GM12878 (cell line): ENCODE measurements at regions not wholly inside any gene's neighbourhood (a gene's known extent, or its start where the extent isn't known, plus 50 kb on each side); places are given as distances from the start of the nearest gene placed in this dataset.

ENCODE experiments used
- ATAC-seq: fragments of 200-7000 bp; cut with Tn5 transposase; 3 replicates; pipeline ENCODE4 v1.9.1; 2020; ENCODE audit warnings: mild to moderate bottlenecking, moderate library complexity
- BruUV-seq: library from RNA; stranded (reverse); fragments of 400-500 nt; replicated peaks from 2 replicates; lab custom pipeline; 2021; lab: Mats Ljungman, UMichigan
- CTCF ChIA-PET: fragments of 300-600 bp; sonication (Branson Sonifier 250); formaldehyde crosslinking; extraction: SDS; loops from one replicate; lab custom pipeline; 2021; ENCODE audit warnings: inconsistent platforms; lab: Yijun Ruan, JAX
- POLR2A ChIA-PET: fragments of 350-600 bp; formaldehyde crosslinking; extraction: SDS; loops from one replicate; lab custom pipeline; 2021; ENCODE audit warnings: inconsistent platforms; lab: Charles Lee
- RAD21 ChIA-PET: fragments of 300-600 bp; sonication (Branson Sonifier 250); formaldehyde crosslinking; loops from one replicate; lab custom pipeline; 2023; ENCODE audit warnings: antibody characterized with exemption; ENCODE audit not compliant: unreplicated experiment; lab: Charles Lee
- SMC1A ChIA-PET: fragments of 300-600 bp; sonication (Branson Sonifier 250); formaldehyde crosslinking; loops from one replicate; lab custom pipeline; 2023; ENCODE audit not compliant: unreplicated experiment, uncharacterized antibody; lab: Charles Lee
- DNase-seq: peaks from one replicate; pipeline ENCODE4 v3.0.0-alpha.2; 2011; ENCODE audit warnings: low read depth, low spot score
- FAIRE-seq: peaks from 3 replicates; lab custom pipeline; 2011; peaks lifted over from hg19 to GRCh38; lab: Jason Lieb, UNC
- H2AFZ ChIP-seq: 2 replicates; pipeline ENCODE4 v1.6.0; 2011; ENCODE audit warnings: low read depth, low read length, control low read depth; ENCODE audit not compliant: control insufficient read depth
- H3K27ac ChIP-seq: 2 replicates; pipeline ENCODE4 v1.5.1; 2011; ENCODE audit warnings: control low read depth; ENCODE audit not compliant: control insufficient read depth, insufficient read depth
- H3K27me3 ChIP-seq, 2 experiments: replicated peaks in 1 of 2; 2 replicates each; pipeline versions ENCODE4 v1.6.0 to v1.6.1; 2011; ENCODE audit warnings: low read length in 1 of 2; ENCODE audit not compliant: control insufficient read depth in 2 of 2, insufficient read depth in 2 of 2
- H3K36me3 ChIP-seq, 2 experiments: 2 replicates each; pipeline ENCODE4 v1.5.1; 2011; ENCODE audit warnings: low read length in 1 of 2; ENCODE audit not compliant: control insufficient read depth in 2 of 2, insufficient read depth in 2 of 2
- H3K4me1 ChIP-seq: 2 replicates; pipeline ENCODE4 v1.6.1; 2011; ENCODE audit warnings: mild to moderate bottlenecking, low read length, moderate library complexity, mixed read lengths; ENCODE audit not compliant: control insufficient read depth, insufficient read depth
- H3K4me2 ChIP-seq: 2 replicates; pipeline ENCODE4 v1.6.0; 2011; ENCODE audit warnings: control low read depth; ENCODE audit not compliant: control insufficient read depth, insufficient read depth
- H3K4me3 ChIP-seq: fragments of 200-600 bp; sonication (generic); 2 replicates; pipeline ENCODE4 v1.5.1; 2016
- H3K79me2 ChIP-seq: 2 replicates; pipeline ENCODE4 v1.6.0; 2011; ENCODE audit warnings: low read length; ENCODE audit not compliant: control insufficient read depth, insufficient read depth
- H3K9ac ChIP-seq: 2 replicates; pipeline ENCODE4 v1.8.0; 2011; ENCODE audit warnings: low read length, control low read depth, mixed read lengths; ENCODE audit not compliant: control insufficient read depth, insufficient read depth
- H3K9me3 ChIP-seq: replicated peaks from 3 replicates; pipeline ENCODE4 v1.5.1; 2011; ENCODE audit warnings: mild to moderate bottlenecking, low read length; ENCODE audit not compliant: control insufficient read depth, insufficient read depth
- H4K20me1 ChIP-seq: 2 replicates; pipeline ENCODE4 v1.6.0; 2011; ENCODE audit not compliant: control insufficient read depth, insufficient read depth
- CBX5 ChIP-seq: sonication (generic); IDR thresholded peaks from 2 replicates; pipeline ENCODE4 v1.6.1; 2016; ENCODE audit warnings: low read depth, moderate library complexity, mild to moderate bottlenecking, inconsistent platforms
- FOXM1 ChIP-seq: IDR thresholded peaks from 2 replicates; pipeline ENCODE4 v1.6.1; 2012; ENCODE audit warnings: low read depth, mild to moderate bottlenecking, inconsistent platforms, low read length, moderate library complexity
- GATAD2B ChIP-seq: fragments of 450-650 bp; conservative IDR thresholded peaks from 2 replicates; pipeline ENCODE4 v1.6.1; 2017; ENCODE audit warnings: low read depth, mild to moderate bottlenecking, moderate library complexity
- IRF4 ChIP-seq: IDR thresholded peaks from 2 replicates; pipeline ENCODE4 v1.6.1; 2011; ENCODE audit warnings: low read depth, low read length
- IRF5 ChIP-seq: fragments of 450-650 bp; IDR thresholded peaks from 2 replicates; pipeline ENCODE4 v1.6.1; 2017; ENCODE audit warnings: borderline replicate concordance
- MXI1 ChIP-seq: fragments of 150-350 bp; IDR thresholded peaks from 2 replicates; pipeline ENCODE4 v1.6.1; 2011; ENCODE audit warnings: low read depth, mild to moderate bottlenecking, inconsistent platforms, low read length, improper control_type of control experiment
- ZBTB11 ChIP-seq: fragments of 450-650 bp; formaldehyde crosslinking; IDR thresholded peaks from 2 replicates; pipeline ENCODE4 v1.5.0; 2022; ENCODE audit warnings: mild to moderate bottlenecking, missing genetic modification characterization
- WGBS: methylation state at CpG from one replicate; pipeline ENCODE4 v1.1.6; 2016; ENCODE audit warnings: low lambda C conversion rate; ENCODE audit not compliant: insufficient replicate concordance, insufficient coverage; ENCODE audit errors: missing lambda C conversion rate; 5-methylcytosine and 5-hydroxymethylcytosine counted together
- in situ Hi-C: fragments of 300-500 bp; cut with MboI; formaldehyde crosslinking; loops from 9 replicates; pipeline ENCODE4 v1.14.3; 2018; ENCODE audit warnings: mixed read lengths
- intact Hi-C: fragments of 100-400 bp; cut with micrococcal nuclease; formaldehyde crosslinking; loops from one replicate; pipeline ENCODE4 v1.14.2; 2022; ENCODE audit not compliant: unreplicated experiment

- H3K4me1 ChIP-seq = no peaks in the 10 kb centered on the region
- H3K9ac ChIP-seq = no peak overlapping the region
- intact Hi-C loops (no loop called here), in situ Hi-C loops (no loop called here)
- ChIA-PET RAD21 (interaction anchor here (1.6 kb wide), 1 partner anchor 8 kb away, joined by 3 read pairs; no protein-coding TSS in a partner anchor), CTCF (interaction anchor here (0.8 to 1.0 kb wide), 2 partner anchors 30 to 361 kb away, joined by 3 read pairs; no protein-coding TSS in a partner anchor), SMC1A (interaction anchor here (1.4 kb wide), 1 partner anchor 8 kb away, joined by 5 read pairs; no protein-coding TSS in a partner anchor), POLR2A (no interaction called here)
- H3K79me2 ChIP-seq = no peaks in the 10 kb centered on the region
- H3K4me2 ChIP-seq = no peak overlapping the region
- no peak overlapping the region for H3K27ac ChIP-seq
- WGBS = 56% methylated on average over 3 of the region's 3 CpGs
- no peaks in the 10 kb centered on the region for H4K20me1 ChIP-seq
- FAIRE-seq (no peak), DNase-seq (no peak), ATAC-seq (no peak)
- no peaks in the 10 kb centered on the region for H3K36me3 ChIP-seq
- no peak overlapping the region for H3K4me3 ChIP-seq
- no TSS peak for BruUV-seq
- no peaks in the 10 kb centered on the region for H3K9me3 ChIP-seq
- no peak for TF ChIP-seq GATAD2B
- H3K27me3 ChIP-seq = no peaks in the 10 kb centered on the region; a peak in 1 of 4 replicates
- H2AFZ ChIP-seq = no peak overlapping the region
Observed at GRCh38 chr6:112946051-112946450, 598.9 kb downstream of the RFPL4B start.

- POLR2A ChIA-PET = no interaction called here
- H2AFZ ChIP-seq = no peak overlapping the region
- no peak overlapping the region for H3K9ac ChIP-seq
- FAIRE-seq = no peak
- H3K27me3 ChIP-seq = no peaks in the 10 kb centered on the region
- intact Hi-C loops (no loop called here), in situ Hi-C loops (no loop called here)
- H3K4me2 ChIP-seq = no peak overlapping the region
- BruUV-seq = no TSS peak
- DNase-seq = no peak
- H3K4me3 ChIP-seq = no peak overlapping the region
- H4K20me1 ChIP-seq = no peaks in the 10 kb centered on the region
- no peak for TF ChIP-seq ZBTB11 (CRISPR knock-in tag)
- TF ChIP-seq IRF5 = no peak
- no peak for TF ChIP-seq IRF4
- no peak for TF ChIP-seq CBX5
- TF ChIP-seq MXI1 = no peak
- no peak for TF ChIP-seq FOXM1
- no peaks in the 10 kb centered on the region for H3K4me1 ChIP-seq
- H3K27ac ChIP-seq = no peak overlapping the region
- 5% methylated on average over 2 of the region's 2 CpGs for WGBS
- H3K9me3 ChIP-seq = no peaks in the 10 kb centered on the region
- no peaks in the 10 kb centered on the region for H3K79me2 ChIP-seq
- RAD21 ChIA-PET = interaction anchor here (0.6 to 1.6 kb wide), 3 partner anchors 10 to 875 kb away, joined by 3 to 4 read pairs (median 3); no protein-coding TSS in a partner anchor
- SMC1A ChIA-PET = interaction anchor here (0.9 to 1.8 kb wide), 6 partner anchors 10 to 66 kb away, joined by 3 to 6 read pairs (median 4); no protein-coding TSS in a partner anchor
- CTCF ChIA-PET = interaction anchor here (1.6 to 1.8 kb wide), 2 partner anchors 19 to 27 kb away, joined by 3 read pairs; no protein-coding TSS in a partner anchor
- H3K36me3 ChIP-seq = no peaks in the 10 kb centered on the region
- ATAC-seq = no peak
Observed at GRCh38 chr6:112947507-112947906, 600.4 kb downstream of the RFPL4B start.
